Cerebellar nuclear complex (tissue), 1 donor: ENCODE measurements at regions not wholly inside any gene's neighbourhood (a gene's known extent, or its start where the extent isn't known, plus 50 kb on each side); places are given as distances from the start of the nearest gene placed in this dataset.
"Not testable (repeated sequence)": the region's sequence is repeated elsewhere in the genome, so short reads cannot be mapped to it uniquely, and the experiment has no call there.

ENCODE experiments used
- DNase-seq, 2 experiments: peaks; one replicate each; lab custom pipeline; 2025; lab: John Stamatoyannopoulos, UW

- DNase-seq: no peak
Observed at GRCh38 chr16:63702981-63703590, 1418.8 kb downstream of the CDH11 start.

- no peak for DNase-seq
Observed at GRCh38 chr16:63697736-63698135, 1424.1 kb downstream of the CDH11 start.

DNA sequence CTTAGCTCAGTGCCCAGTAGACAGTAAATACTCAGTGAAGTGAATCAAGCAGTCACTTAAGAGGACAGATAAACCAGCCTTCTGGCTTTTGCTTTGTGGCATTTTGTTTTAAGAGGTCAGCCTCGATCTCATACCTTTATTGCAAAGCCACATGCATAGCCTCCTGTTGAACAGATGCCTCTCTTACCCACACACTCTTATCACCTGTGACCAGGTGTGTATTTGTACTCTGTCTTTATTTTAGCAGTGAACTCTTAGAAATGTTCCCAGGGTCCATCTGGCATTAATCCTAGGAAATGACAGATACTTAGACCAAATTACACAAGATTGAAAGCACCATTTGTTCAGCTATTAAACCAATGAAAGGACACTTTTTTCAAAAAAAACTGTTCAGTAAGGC, 1426.5 kb downstream of the CDH11 start:
- DNase-seq: no peak

- DNase-seq: no peak
Observed at GRCh38 chr16:63690961-63691360, 1430.9 kb downstream of the CDH11 start.

DNA sequence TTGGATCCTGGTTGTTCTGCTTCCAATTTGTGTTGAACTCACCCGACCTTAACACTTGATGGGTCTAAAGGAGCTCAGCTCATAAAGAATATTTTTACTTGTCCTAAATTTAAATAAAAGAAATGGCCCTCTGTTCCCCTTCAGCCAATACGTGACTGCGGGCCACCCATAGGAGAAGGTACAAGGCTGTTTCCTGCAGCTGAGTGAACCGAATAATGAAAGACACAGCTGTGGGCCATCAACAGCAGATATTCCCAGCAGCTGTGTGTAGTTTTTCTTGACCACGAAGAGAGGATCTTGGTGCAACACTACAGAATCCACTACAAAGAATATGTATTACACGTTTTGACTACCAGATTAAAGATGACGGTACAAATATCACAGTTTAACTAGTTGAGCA, 1431.6 kb downstream of the CDH11 start:
- no peak for DNase-seq

DNA sequence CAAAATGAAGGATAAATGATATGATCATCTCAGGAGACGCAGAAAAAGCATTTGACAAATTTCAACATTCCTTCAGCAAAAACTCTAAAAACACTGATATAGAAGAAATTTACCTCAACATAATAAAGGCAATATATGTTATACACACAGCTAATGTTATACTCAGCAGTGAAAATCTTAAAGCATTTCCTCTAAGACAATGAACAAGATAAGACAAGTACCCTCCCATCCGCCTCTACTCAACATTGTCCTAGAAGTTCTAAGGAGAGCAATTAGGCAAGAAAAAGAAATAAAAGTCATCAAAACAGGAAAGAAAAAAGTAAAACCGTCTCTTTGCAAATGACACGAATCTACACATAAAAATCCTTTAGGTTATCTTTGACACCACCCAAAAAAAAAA, 1432.8 kb downstream of the CDH11 start:
- DNase-seq: no peak

DNA sequence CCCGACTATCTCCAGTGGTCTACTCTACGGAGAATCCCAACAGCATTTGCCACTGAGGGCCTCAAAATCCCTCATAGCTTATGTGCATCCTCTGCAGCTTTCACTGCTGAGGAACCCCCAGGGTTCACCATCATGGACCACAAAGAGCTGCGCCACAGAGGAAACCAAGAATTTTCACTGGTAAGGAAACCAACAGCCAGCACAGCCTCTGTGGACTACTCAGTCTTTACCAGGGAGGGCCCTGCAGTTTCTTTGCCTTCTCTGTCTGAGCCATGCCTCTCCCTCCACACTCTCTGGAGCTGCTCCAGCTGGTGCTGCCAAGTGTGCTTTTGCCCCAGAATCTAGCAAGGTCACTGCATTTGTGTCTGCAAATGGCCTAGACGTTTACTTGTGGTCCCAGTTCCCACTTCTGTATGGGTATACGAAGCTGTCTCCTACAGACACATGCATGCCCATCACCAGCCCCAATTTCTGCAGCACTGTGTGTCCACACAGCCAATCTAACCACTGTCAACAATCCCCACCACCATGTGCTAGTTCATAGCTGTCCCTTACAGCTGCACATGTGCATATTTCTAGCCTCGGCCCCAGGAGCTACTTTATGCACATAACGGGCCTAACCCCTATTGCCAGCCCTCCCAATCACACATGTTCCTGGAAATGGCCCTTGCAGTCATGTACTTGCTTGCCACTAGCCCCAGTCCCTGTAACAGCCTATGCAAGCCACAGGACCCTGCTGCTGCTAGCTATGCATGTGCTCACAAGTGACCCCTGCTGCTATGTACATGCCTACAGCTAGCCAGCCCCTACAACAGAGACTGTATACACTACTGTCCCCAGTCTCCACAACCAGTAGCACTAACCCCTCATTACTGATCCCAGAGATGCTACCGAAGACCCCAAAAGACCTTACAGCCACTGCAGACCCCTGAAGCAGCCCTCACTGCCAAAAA, 1437.4 kb downstream of the CDH11 start:
- no peak for DNase-seq

DNA sequence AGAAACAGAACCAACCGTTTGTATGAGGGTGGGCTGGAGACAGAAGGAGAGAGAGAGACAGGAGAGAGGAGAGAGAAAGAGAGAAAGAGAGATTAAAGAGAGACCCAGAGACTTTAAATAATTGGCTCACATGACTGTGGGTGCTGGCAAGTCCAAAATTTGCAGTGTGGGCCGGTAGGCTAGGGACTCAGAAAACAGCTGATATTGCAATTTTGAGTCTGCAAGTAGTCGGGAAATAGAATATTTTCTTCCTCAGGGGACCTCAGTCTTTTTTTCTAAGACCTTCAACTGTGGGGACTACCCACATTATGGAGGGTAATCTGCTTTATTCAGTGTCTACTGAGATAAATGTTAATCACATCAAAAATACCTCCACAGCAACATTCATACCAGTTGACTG, 1439.0 kb downstream of the CDH11 start:
- no peak for DNase-seq

DNA sequence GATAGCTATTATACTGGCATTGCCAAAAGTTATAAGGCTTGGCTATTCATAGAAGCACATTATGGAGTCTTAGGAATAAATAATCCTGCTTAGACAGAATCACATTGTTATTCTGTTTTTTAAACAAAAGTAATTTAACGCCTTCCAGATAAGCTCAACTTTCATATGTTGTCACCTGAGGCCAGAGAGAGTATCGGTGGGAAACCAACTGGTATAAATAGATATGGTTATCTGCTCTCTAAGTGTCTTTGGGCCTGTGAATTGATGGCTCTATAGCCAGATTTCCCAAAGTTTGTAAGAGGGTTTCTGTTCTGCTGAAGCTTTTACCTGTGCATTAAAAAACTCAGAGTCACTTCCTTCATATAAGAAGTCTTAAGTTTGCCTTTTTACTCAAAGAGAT, 1449.4 kb downstream of the CDH11 start:
- DNase-seq: no peak

GRCh38 chr16:63663155-63663554, 1458.7 kb downstream of the CDH11 start:
- DNase-seq: no peak

GRCh38 chr16:63655846-63656245, 1466.0 kb downstream of the CDH11 start:
- DNase-seq: no peak

- DNase-seq: no peak
Observed at GRCh38 chr16:63653044-63653839, 1468.6 kb downstream of the CDH11 start.

DNA sequence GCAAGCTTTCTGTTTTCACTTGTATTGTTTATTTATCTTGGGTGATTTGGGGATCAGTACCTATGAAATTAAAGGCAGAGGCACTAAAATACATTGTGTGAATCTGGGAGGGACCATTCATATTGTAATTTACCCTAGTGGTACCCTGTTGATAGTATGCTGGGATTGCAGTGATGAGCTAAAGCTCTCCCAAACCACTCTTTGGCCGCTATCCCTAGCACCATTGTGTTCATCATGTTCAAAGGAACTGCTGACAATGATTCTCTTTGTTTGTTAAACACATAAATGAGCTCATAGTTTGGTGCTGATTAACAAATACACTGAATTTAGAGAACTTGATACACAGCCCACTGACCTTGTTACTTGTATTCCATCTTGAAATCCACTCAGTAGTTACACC, 1469.8 kb downstream of the CDH11 start:
- no peak for DNase-seq

DNA sequence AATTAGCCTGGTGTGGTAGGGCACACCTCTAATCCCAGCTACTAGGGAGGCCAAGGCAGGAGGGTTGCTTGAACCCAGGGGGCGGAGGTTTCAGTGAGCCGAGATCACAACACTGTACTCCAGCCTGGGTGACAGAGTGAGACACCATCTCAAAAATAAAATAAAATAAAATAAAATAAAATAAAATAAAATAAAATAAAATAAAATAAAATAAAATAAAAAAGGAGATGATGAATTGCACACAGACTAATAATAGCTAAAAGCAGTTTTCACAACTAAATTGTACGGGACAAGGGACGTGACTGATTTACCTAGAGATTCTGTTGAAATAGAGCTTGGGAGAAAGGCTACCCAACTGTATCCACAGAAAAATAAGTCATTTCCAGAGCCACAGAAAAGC, 1471.3 kb downstream of the CDH11 start:
- no peak for DNase-seq

DNA sequence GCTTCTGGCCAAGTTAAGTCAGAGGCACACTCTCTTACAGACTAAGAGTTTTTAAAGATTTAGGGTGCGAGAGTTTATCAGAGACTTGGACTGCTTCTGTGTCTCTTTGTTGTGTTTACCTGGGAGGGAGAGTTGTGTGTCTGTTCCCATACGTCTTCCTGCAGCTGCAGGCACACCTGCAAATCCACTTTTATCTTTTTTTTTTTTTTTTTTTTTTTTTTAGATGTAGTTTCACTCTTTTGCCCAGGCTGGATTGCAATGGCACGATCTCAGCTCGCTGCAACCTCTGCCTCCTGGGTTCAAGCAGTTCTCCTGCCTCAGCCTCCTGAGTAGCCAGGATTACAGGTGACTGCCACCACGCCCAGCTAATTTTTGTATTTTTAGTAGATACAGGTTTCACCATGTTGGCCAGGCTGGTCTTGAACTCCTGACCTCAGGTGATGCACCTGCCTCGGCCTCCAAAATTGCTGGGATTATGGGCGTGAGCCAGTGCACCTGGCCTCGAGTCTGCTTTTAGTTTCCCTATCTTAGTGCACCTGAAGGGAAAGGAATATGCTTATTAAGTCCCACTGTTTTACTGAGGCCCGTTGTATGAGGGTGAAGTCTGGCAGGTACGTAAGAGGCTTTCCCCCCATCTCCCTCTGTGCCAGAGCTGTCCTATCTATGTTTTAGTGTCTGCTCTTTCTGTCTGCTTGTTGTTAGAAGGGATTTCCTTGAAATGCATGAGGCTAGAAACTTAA, 1488.0 kb downstream of the CDH11 start:
- not testable (repeated sequence) for DNase-seq

GRCh38 chr16:63629272-63629671, 1492.6 kb downstream of the CDH11 start:
- DNase-seq: no peak

- DNase-seq: no peak
Observed at GRCh38 chr16:63628812-63629211, 1493.1 kb downstream of the CDH11 start.

DNA sequence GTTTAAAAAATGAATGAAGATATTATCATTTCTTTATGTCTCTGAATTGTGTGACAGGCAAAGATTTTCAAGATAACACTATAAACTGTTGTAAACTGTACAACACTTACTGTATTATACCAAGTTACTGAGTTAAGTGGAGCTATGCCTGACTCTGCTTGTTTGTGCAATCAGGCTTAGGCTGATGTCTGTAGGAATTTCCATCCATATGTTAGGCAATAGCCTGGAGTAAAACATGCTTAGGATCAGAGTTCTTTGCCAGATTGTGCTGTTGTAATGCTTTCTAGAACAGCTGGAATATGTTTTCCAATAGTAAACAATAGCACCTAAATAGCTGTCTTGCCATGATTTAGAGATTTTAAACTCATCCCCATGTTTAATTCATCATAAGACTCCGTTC, 1496.7 kb downstream of the CDH11 start:
- no peak for DNase-seq

DNA sequence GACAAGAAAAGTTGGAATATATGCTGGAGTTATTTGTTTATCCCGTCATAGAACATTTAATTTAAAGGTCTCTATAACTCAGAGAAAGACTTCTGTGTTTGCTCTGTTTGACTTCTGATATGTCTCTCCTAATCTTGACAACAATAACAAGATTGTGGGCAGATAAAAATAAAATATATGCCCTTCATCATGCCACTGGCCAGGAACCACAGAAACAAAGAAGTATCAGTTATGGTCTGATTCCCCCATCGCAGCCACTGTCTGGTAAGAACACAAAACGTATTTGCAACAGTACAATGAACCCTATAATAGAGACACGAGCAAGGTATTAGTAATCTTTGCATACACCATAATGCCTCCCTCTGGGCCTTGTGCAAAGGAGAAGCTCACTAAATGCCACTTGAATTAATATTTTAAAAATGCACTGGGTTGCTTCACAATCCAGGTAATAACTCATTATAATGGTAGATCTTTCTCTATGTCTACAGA, 1498.3 kb downstream of the CDH11 start:
- no peak for DNase-seq

GRCh38 chr16:63618896-63619485, 1502.9 kb downstream of the CDH11 start:
- DNase-seq: no peak

GRCh38 chr16:63617990-63618763, 1503.7 kb downstream of the CDH11 start:
- no peak for DNase-seq
